GM21515 (cell line): ENCODE measurements at regions not wholly inside any gene's neighbourhood (a gene's known extent, or its start where the extent isn't known, plus 50 kb on each side); places are given as distances from the start of the nearest gene placed in this dataset.

Experiments used
- ATAC-seq: cut with Tn5 transposase; IDR thresholded peaks from one replicate; pipeline ENCODE4 v1.9.1; 2021; ENCODE audit not compliant: unreplicated experiment

GRCh38 chr3:30290479-30290878, 315.9 kb upstream of the TGFBR2 start:
- no peak for ATAC-seq

- ATAC-seq: no peak
Observed at GRCh38 chr3:30292192-30292893, 314.1 kb upstream of the TGFBR2 start.

- ATAC-seq: no peak
Observed at GRCh38 chr3:30293621-30294240, 312.7 kb upstream of the TGFBR2 start.

- no peak for ATAC-seq
Observed at GRCh38 chr3:30294241-30294667, 312.1 kb upstream of the TGFBR2 start.

- no peak for ATAC-seq
Observed at GRCh38 chr3:30297112-30297511, 309.3 kb upstream of the TGFBR2 start.

GRCh38 chr3:30299674-30300385, 306.6 kb upstream of the TGFBR2 start:
- ATAC-seq: no peak

GRCh38 chr3:30300809-30301208, 305.6 kb upstream of the TGFBR2 start:
- ATAC-seq: no peak

GRCh38 chr3:30302027-30302426, 304.4 kb upstream of the TGFBR2 start:
- no peak for ATAC-seq

- ATAC-seq: no peak
Observed at GRCh38 chr3:30303770-30304169, 302.6 kb upstream of the TGFBR2 start.

GRCh38 chr3:30305021-30305420, 301.4 kb upstream of the TGFBR2 start:
- no peak for ATAC-seq

- ATAC-seq: no peak
Observed at GRCh38 chr3:30306896-30307295, 299.5 kb upstream of the TGFBR2 start.

- ATAC-seq: no peak
Observed at GRCh38 chr3:30307372-30307950, 298.9 kb upstream of the TGFBR2 start.

GRCh38 chr3:30308131-30308530, 298.3 kb upstream of the TGFBR2 start:
- no peak for ATAC-seq

- ATAC-seq: no peak
Observed at GRCh38 chr3:30309961-30310954, 296.1 kb upstream of the TGFBR2 start.

GRCh38 chr3:30311781-30312180, 294.6 kb upstream of the TGFBR2 start:
- ATAC-seq: no peak

- no peak for ATAC-seq
Observed at GRCh38 chr3:30313840-30314239, 292.6 kb upstream of the TGFBR2 start.

GRCh38 chr3:30314757-30315325, 291.6 kb upstream of the TGFBR2 start:
- ATAC-seq: no peak

- no peak for ATAC-seq
Observed at GRCh38 chr3:30315447-30315846, 291.0 kb upstream of the TGFBR2 start.

- ATAC-seq: no peak
Observed at GRCh38 chr3:30317561-30317960, 288.8 kb upstream of the TGFBR2 start.

GRCh38 chr3:30318110-30318509, 288.3 kb upstream of the TGFBR2 start:
- no peak for ATAC-seq
